ENCODE measurements at regions not wholly inside any gene's neighbourhood (a gene's known extent, or its start where the extent isn't known, plus 50 kb on each side); places are given as distances from the start of the nearest gene placed in this dataset.

- RAD21 ChIA-PET (ENCODE audit: unreplicated experiment), result no interaction called here
- Histone ChIP-seq H3K4me3 (no peak overlapping the region), H3K79me2 (ENCODE audit: control insufficient read depth, insufficient read depth, low read length) (no peaks in the 10 kb centered on the region), H3K9me3 (replicated peaks; ENCODE audit: control insufficient read depth, insufficient read depth, low read length) (no peaks in the 10 kb centered on the region; the same call in 2 of the 3 replicates), H3K27ac (ENCODE audit: control insufficient read depth, insufficient read depth) (no peak overlapping the region), H4K20me1 (ENCODE audit: control insufficient read depth, insufficient read depth) (no peaks in the 10 kb centered on the region), H3K4me1 (ENCODE audit: control insufficient read depth, insufficient read depth, low read length) (no peaks in the 10 kb centered on the region), H3K4me2 (ENCODE audit: control insufficient read depth, insufficient read depth) (no peak overlapping the region), H3K27me3 (replicated peaks in 1 of 2; ENCODE audit: control insufficient read depth in 2 of 2, insufficient read depth in 2 of 2, low read length in 1 of 2) (peaks cover 0 to 2% of the 10 kb centered on the region in 2 experiments; a peak in 1 of 4 replicates), H3K36me3 (ENCODE audit: control insufficient read depth in 2 of 2, insufficient read depth in 2 of 2, low read length in 1 of 2) (no peaks in the 10 kb centered on the region), H3K9ac (ENCODE audit: control insufficient read depth, insufficient read depth, low read length) (no peak overlapping the region), H2AFZ (ENCODE audit: control insufficient read depth, low read depth, low read length) (no peak overlapping the region)
- in situ Hi-C loops (cut with MboI) (no loop called here), intact Hi-C loops (cut with micrococcal nuclease; ENCODE audit: unreplicated experiment) (no loop called here)
- 17% methylated on average over 5 of the region's 5 CpGs for WGBS (ENCODE audit: insufficient coverage, insufficient replicate concordance, low lambda C conversion rate, missing lambda C conversion rate)
- no peak for DNase-seq (ENCODE audit: low read depth, low spot score)
- no peak for TF ChIP-seq ELK1 (IDR thresholded peaks at IDR 0.05; ENCODE audit: low read depth, low read length)
- no peak for ATAC-seq
- SMC1A ChIA-PET (ENCODE audit: uncharacterized antibody, unreplicated experiment), result interaction anchor here (1.1 kb wide), 1 partner anchor 177 kb away, joined by 3 read pairs; no protein-coding TSS in a partner anchor
- CTCF ChIA-PET, result interaction anchor here (0.7 kb wide), 1 partner anchor 40 kb away, joined by 3 read pairs; no protein-coding TSS in a partner anchor
- FAIRE-seq, result no peak
- no TSS peak for BruUV-seq (replicated peaks)
- POLR2A ChIA-PET, result no interaction called here
Observed at GRCh38 chr6:14401246-14401645, 283.7 kb downstream of the CD83 start.

- no TSS peak for BruUV-seq (replicated peaks)
- 38% methylated on average over 8 of the region's 9 CpGs for WGBS (ENCODE audit: insufficient coverage, insufficient replicate concordance, low lambda C conversion rate, missing lambda C conversion rate)
- FAIRE-seq, result no peak
- no peaks in the 10 kb centered on the region for H3K36me3 ChIP-seq (ENCODE audit: control insufficient read depth in 2 of 2, insufficient read depth in 2 of 2, low read length in 1 of 2)
- H3K27ac ChIP-seq (ENCODE audit: control insufficient read depth, insufficient read depth), result no peak overlapping the region
- H3K27me3 ChIP-seq (replicated peaks in 1 of 2; ENCODE audit: control insufficient read depth in 2 of 2, insufficient read depth in 2 of 2, low read length in 1 of 2), result no peaks in the 10 kb centered on the region; a peak in 1 of 4 replicates
- H4K20me1 ChIP-seq (ENCODE audit: control insufficient read depth, insufficient read depth), result no peaks in the 10 kb centered on the region
- TF ChIP-seq SUPT20H (IDR thresholded peaks at IDR 0.05; ENCODE audit: borderline replicate concordance, control insufficient read depth, low read depth, low read length) (no peak), POLR2A (IDR thresholded peaks at IDR 0.05; ENCODE audit: low read depth, low read length) (no peak), NFIC (IDR thresholded peaks at IDR 0.05; ENCODE audit: low read depth, low read length) (no peak), CEBPB (IDR thresholded peaks at IDR 0.05; ENCODE audit: borderline replicate concordance in 1 of 2, low read depth in 2 of 2, low read length in 2 of 2) (no peak), SMAD5 (IDR thresholded peaks at IDR 0.05; ENCODE audit: low read depth) (no peak)
- H3K9ac ChIP-seq (ENCODE audit: control insufficient read depth, insufficient read depth, low read length), result no peak overlapping the region
- no peak for ATAC-seq
- in situ Hi-C loops (cut with MboI), result no loop called here
- H3K4me2 ChIP-seq (ENCODE audit: control insufficient read depth, insufficient read depth), result no peak overlapping the region
- no peaks in the 10 kb centered on the region; the same call in 2 of the 3 replicates for H3K9me3 ChIP-seq (replicated peaks; ENCODE audit: control insufficient read depth, insufficient read depth, low read length)
- H3K4me3 ChIP-seq, result no peak overlapping the region
- H2AFZ ChIP-seq (ENCODE audit: control insufficient read depth, low read depth, low read length), result no peak overlapping the region
- H3K79me2 ChIP-seq (ENCODE audit: control insufficient read depth, insufficient read depth, low read length), result no peaks in the 10 kb centered on the region
- intact Hi-C loops (cut with micrococcal nuclease; ENCODE audit: unreplicated experiment), result no loop called here
- DNase-seq (ENCODE audit: low read depth, low spot score), result no peak
- H3K4me1 ChIP-seq (ENCODE audit: control insufficient read depth, insufficient read depth, low read length), result no peaks in the 10 kb centered on the region
- ChIA-PET POLR2A (no interaction called here), SMC1A (ENCODE audit: uncharacterized antibody, unreplicated experiment) (interaction anchor here (1.0 kb wide), 1 partner anchor 10 kb away, joined by 3 read pairs; no protein-coding TSS in a partner anchor), CTCF (no interaction called here), RAD21 (ENCODE audit: unreplicated experiment) (no interaction called here)
Observed at GRCh38 chr6:14406614-14407331, 289.2 kb downstream of the CD83 start.

Data from GM12878 (cell line).